ENCODE measurements at regions not wholly inside any gene's neighbourhood (a gene's known extent, or its start where the extent isn't known, plus 50 kb on each side); places are given as distances from the start of the nearest gene placed in this dataset. TPM values are rescaled to one million over a fixed set of nuclear protein-coding genes. Genes with fewer than 3 reads are reported as not detected.

DNA sequence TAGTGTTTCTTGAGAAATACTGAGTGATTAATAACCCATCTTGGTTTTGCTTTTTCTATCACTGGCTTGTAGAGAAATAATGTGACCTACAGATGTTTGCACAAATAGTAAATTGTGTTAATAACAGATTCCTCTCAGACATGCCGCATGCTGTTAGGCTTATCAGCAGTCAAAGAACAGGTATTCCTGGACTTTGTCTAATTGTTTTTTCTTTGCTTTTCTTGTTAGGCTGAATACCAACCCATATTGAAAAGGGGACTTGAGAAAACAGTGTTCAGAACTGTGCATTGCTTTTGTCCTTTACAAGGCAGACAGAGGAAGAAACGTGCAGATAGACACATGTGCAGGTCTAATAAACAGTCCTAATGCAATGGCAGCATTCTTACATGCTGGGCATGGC, 51.0 kb upstream of the RARB start:
- H3K4me3 ChIP-seq (ENCODE audit: low read depth, low read length) = no peak overlapping the region
- no peak overlapping the region for H3K27ac ChIP-seq (ENCODE audit: low read depth)
- 86% methylated on average over 2 of the region's 2 CpGs for WGBS
- H3K36me3 ChIP-seq (ENCODE audit: insufficient read depth) = no peaks in the 10 kb centered on the region
- DNase-seq (ENCODE audit: extremely low spot score) = no peak
- no peaks in the 10 kb centered on the region for H3K4me1 ChIP-seq (ENCODE audit: insufficient read depth)

Small RNA genes lying in the stretch of these regions (small RNA-seq; reads per million reads assigned to genes)
- gene RN7SL216P (not detected), gene RNA5SP125 (not detected), gene RNA5SP126 (not detected)
